Right lung (tissue), 2 donors: ENCODE measurements at regions not wholly inside any gene's neighbourhood (a gene's known extent, or its start where the extent isn't known, plus 50 kb on each side); places are given as distances from the start of the nearest gene placed in this dataset.
A peak's percentile ranks its signal among the peaks of the same experiment; 100 is the strongest.

Source experiments
- DNase-seq, 2 donors: peaks; one replicate each; pipeline ENCODE4 v3.0.0-alpha.2; 2013

DNA sequence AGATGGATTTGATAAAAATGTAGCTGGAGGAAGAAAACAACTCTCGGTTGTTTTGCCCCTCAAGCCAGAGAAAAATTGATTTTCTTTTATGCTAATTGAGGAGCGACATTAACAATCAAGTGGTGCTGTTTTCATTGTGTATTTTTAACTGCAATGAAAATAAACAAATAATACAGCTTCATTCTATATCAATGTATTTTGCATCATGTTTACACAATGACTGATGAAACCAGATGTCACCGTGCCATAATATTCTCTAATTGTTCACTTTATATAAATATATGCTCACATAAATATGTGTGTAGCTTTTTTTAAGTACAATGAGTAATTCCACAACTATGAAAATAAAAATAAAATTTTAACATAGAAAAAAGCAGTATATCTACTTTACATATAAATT, 139.0 kb upstream of the PRDM9 start:
- no peak for DNase-seq

DNA sequence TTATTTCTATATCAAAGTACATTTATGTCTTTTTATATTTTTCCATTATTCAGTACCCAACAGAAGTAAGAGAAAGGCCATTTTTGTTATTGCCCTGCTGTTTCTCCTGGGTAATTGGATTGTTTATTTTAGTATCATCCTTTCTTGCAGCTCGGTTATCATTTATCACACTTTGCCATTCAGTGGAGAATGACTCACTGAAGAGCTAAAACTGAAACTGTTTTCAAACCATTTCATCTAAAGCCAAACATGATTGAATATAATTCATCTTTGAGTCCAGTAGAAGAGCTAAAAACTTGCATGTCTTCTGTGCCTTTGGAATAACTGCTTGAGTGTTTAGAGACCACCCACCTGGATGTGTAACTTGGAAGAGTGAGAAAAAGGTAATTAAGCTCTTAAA, 139.5 kb upstream of the PRDM9 start:
- DNase-seq: no peak

DNA sequence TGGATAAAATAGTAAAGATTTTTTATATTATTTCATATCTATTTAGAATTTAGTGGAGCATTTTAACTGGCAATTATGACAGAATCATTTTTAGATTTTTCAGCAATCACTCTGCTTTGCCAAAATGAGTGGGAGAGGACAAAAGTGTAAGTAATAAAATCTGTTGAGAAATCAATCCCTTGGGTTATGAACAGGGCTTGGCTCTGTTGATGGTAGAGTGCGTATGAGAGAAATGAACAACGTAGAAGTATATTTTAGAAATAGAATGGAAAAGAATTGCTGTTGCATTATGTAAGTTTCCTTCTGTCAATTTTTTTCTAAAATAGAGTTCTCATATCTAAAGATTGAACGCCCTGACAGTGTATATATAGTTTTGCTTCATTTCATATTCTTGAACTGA, 154.1 kb upstream of the PRDM9 start:
- no peak for DNase-seq

DNA sequence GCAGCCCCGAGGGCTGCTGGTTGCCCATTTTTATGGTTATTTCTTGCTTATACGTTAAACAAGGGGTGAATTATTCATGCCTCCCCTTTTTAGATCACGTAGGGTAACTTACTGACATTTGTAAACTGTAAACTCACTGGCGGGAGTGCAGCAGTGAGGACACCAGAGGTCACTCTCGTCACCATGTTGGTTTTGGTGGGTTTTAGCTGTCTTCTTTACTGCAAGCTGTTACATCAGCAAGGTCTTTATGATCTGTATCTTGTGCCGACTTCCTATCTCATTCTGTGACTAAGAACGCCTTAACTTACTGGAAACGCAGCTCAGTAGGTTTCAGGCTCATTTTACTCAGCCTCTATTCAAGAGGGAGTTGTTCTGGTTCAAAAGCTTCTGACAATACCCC, 155.0 kb upstream of the PRDM9 start:
- peak in 1 of 2 donors; percentile 7 for DNase-seq

DNA sequence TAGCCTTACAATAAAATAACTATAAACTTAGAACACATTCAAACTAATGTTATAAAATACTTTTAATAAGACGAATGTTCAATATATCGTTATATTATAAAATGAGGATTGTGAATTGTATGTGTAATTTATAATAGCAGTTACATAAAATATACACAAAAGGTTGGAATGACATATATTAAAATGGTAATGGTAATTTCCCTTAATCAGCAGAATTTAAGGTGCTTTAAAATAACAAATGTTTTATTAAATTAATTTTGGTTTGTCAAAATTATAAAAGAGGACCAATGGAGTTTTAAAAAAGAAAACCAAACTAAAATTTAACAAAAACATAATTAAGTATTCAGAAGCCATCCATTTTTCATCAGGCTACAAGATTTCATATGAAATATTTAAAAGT, 164.3 kb upstream of the PRDM9 start:
- no peak for DNase-seq

DNA sequence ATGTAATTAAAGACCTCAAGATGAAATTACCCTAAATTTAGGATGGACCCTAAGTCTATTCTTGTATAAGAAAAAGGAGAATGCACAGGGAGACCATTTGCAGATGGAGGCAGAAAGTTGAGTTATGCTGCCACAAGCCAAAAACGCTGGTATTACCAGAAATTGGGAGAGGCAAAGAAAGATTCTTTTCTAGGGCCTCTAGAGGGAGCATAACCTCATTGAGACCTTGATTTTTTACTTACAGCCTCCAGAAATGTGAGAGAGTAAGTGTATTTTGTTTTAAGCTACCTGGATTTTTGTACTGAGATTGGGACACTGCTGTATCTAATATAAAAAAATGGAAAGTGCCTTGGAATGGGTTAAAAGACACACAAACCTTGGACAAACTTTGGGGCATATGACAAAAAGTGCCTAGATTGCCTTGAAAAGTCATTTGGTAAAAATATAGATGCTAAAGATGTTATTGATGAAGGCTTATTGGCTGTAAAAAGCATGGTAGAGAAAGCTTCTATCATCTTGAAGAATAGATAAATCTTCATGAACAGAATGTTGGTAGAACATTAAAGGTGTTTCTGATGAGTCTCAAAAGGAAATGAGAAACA, 174.7 kb upstream of the PRDM9 start:
- no peak for DNase-seq

DNA sequence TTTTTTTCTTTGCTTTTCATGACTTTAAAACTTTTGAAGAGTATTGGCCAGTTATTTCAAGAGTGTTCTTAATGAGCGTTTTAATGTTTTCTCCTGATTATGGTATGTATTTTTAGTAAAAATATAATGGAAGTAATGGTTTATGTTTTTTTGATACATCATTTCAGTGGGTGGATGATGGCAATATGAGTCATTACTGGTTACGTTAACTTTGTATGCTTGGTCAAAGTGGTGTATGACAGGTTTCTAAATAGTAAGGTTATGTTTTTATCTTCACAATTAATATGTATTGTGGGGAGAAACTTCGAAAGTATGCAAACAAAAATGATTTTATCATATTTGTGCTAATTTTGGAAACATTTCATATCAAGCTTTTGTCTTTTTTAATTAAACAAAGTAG, 176.7 kb upstream of the PRDM9 start:
- DNase-seq: no peak

DNA sequence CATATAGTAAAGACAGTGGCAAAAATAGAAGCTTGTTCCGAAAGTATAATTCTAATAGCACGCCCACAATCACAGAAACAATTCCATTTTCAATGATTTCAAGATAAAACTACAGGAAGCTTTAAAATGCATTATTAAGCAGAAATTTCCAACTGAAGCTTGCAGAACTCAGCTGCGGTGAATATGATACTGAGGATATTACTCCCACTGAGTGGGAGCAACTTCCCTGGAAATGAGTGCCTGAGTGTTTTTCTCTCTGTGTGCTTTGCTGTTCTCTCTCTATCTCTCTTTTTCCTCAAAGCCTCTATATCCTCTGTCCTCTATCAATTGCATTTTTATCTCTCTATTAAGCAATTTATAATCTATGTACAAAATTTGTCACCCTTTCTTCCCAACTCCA, 187.5 kb upstream of the PRDM9 start:
- no peak for DNase-seq

DNA sequence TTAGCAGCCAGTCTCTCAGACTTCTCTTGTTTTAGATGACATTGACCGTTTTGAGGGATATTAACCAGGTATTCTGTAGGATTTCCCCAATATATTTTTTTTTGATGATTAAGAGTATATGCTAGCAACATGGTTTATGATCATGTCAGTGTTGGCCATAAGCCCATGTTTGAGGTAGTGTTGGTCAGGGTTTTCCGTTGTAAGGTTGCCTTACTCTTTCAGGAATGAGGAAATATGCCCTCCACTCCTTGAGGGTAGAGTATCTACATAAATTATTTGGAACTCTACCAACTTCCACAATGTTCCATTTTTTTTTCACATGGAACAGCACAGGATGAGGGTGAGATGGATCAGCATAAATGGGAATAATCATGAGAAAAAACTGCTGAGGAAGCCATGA, 188.4 kb upstream of the PRDM9 start:
- no peak for DNase-seq

- DNase-seq: no peak
Measured at GRCh38 chr5:23318166-23318565, 189.2 kb upstream of the PRDM9 start.

DNA sequence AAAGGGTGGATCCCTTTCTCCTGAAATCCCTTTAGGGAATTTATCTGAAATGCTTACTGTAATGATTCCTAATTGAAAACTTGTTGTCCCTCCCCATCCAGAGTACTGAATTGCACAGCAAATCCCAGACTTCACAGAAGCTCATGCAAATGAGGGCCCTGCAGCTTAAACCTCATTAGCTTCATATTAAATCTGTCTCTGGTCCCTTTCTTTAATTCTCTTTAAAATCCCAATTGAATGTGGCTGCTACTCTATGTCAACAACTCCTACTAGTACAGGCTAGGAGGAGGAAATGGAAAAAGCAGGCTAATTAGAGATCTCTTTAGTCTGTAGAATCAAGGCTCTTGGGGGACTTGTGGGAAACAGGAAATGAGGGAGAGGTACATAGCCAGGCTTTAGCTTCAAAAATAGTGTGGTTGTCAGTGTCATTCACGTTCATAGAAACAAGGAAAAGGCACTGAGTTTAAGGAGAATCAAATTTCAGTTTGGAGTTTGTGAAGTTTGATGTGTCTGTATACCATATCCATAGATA, 191.3 kb upstream of the PRDM9 start:
- DNase-seq: no peak

DNA sequence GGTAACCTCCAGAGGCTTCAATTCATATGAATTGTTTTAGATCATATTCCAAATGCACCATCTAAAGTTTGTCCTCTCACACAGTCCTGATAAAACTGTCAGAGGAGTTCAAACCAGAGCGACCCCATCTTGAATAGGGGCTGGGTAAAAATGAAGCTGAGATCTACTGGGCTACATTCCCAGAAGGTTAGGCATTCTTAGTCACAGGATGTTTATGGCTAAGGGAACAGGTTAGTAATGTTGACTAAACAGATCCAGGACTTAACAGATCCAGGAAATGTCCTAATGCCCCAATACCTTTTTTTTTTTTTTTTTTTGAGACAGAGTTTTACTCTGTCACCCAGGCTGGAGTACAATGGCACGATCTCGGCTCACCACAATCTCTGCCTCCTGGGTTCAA, 192.6 kb upstream of the PRDM9 start:
- DNase-seq: no peak

DNA sequence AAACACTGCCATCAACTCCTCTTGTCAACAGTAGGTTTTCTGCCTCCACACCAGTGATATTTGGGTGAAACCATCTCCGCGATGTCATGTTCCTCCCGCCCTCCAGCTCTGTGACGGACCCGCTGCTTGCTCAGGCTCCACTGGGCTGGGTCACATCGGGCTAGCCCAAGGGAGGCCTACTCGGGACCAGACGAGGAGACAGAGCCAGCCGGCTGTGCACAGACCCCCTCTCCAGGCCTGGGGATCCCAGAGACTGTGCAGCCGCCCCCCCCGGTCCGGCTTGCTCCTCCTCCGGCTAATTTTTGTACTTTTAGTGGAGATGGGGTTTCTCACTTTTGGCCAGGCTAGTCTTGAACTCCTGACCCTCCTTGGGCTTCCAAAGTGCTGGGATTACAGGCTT, 202.4 kb upstream of the PRDM9 start:
- no peak for DNase-seq

DNA sequence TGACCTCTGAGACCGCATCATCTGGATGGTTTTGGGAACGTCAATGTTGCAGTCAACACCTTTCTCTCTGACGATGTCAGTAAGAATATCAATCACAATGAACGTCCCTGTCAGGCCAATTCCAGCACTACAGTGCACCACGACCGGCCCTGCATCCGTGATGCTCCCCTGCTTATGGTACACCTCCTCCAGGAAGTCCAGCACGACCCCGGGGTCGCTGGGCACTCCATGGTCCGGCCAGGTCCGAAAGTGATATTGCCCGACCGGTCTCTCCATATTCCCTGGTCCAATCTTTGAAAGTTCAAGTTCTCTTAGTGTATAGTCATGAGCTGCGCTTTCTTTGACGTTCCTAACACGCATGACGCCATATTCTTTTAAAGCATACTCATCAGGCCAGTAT, 203.6 kb upstream of the PRDM9 start:
- no peak for DNase-seq

- DNase-seq: no peak
Measured at GRCh38 chr5:23303435-23303834, 204.0 kb upstream of the PRDM9 start.

GRCh38 chr5:23302438-23302837, 205.0 kb upstream of the PRDM9 start:
- no peak for DNase-seq

GRCh38 chr5:23289162-23289561, 218.2 kb upstream of the PRDM9 start:
- DNase-seq: no peak

DNA sequence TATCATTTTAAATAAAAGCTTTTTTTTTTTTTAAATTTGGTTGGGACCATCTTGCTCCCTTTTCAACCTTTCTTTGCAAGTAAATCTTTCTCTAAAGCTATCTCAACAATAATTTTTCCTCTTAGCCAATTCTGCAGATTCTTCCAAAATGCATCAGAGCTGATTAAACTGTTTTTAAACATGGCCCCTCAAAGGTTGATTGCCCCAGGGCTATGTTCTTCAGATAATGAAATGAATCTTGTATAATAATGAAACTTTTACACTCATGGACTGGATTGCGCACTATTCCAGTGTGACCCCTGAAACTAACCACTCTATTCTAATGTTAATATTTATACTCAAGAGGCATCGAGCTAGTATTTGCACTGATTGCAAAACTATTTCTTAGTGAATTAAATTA, 222.8 kb upstream of the PRDM9 start:
- no peak for DNase-seq

DNA sequence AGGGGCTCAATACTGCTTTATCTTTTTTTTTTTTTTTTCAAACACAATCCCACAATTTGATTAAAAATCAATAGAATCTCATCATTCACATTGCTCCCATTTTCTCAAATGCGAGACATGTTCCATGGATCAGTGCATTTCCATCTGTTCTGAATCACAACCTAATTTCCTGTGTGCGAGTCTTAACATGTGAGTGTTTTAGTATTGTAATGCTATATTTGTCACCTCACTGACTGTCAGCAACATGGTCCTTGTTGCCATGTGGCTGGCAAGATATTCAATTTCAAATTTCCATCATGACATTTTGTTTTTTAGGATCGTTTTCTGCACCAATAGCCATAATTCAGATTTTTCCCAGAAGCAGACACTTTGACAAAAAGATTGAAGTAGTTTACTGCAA, 233.2 kb upstream of the PRDM9 start:
- no peak for DNase-seq

DNA sequence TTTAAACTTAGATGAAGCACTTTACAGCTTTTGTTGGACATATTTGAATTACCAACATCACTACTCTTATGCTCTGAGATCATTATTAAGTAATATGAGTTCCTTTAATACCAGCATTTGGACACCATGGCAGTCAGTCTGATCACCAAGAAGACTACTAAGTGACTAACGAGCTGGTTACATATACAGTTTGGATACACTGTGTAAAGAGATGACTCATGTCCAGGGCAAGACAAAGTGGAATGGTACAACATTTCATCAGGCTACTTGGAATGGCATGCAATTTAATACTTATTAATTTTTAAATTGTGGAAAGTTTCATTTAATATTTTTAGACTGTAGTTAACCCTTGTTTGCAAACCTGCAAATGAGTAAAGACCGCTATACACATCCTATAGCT, 237.4 kb upstream of the PRDM9 start:
- DNase-seq: no peak

- DNase-seq: no peak
Measured at GRCh38 chr5:23268136-23268535, 239.3 kb upstream of the PRDM9 start.

DNA sequence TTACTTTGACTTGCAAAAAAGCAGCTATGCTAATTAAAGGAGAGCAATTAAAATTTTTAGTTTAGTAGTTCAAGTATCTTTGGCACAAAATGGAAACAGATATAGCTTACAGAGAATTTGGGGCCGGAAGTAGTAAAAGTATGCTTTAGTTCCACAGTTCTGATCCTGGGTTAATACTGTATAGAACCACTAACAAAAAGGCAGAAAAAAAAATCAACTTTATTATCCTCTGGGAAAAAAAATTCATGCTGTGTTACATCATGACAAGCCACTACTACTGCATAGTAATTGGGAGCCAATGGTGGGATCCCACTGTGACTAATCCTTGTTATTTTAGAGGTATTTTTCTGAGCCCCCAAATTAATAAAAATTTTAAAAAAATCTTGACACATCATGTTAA, 246.8 kb upstream of the PRDM9 start:
- DNase-seq: no peak

GRCh38 chr5:23257656-23258055, 249.8 kb upstream of the PRDM9 start:
- DNase-seq: no peak

DNA sequence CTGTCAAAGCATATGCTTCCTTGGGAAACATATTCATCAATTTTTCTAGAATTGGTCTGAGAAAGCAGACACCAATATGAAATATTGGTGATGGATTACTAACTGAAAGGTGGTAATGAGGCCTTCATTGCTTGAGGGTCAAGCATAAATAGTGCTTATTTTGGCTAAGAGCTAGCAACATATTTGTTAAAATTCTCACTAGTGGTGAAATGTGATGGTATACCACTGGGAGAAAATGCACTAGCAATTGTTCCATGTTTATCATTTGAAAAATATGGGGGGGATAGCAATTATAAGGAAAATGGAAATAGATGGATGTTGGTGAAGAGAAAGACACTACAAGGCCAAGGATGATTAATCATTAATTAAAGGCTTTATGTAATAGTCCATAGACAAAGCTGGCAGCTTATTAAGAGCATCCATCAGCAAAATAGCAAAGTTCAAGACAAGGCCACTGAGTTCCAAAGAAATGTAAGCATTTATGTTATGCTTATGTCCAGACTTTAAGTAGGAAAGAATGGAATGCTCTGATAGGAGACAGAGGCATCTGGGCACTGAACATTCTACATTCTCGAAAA, 253.7 kb upstream of the PRDM9 start:
- DNase-seq: no peak
